ENCODE measurements at regions not wholly inside any gene's neighbourhood (a gene's known extent, or its start where the extent isn't known, plus 50 kb on each side); places are given as distances from the start of the nearest gene placed in this dataset.

DNA sequence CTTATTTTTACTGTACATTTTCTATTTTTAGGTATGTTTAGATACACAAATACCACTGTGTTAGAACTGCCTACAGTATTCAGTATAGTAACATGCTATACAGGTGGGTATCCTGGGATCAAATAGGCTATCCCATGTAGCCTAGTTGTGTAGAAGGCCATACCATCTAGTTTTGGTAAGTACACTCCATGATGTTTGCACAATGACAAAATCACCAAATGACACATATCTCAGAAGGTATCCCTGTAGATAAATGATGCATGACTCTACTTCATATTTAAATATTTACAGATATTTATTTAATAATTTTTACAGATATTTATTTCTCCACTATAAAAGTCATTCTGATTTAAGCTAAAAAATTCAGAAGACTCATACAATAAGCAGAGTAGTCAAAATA, 233.8 kb upstream of the OSR1 start:
- no peak for TF ChIP-seq ZFX (IDR thresholded peaks at IDR 0.05)
- TF ChIP-seq, protein P1, sequence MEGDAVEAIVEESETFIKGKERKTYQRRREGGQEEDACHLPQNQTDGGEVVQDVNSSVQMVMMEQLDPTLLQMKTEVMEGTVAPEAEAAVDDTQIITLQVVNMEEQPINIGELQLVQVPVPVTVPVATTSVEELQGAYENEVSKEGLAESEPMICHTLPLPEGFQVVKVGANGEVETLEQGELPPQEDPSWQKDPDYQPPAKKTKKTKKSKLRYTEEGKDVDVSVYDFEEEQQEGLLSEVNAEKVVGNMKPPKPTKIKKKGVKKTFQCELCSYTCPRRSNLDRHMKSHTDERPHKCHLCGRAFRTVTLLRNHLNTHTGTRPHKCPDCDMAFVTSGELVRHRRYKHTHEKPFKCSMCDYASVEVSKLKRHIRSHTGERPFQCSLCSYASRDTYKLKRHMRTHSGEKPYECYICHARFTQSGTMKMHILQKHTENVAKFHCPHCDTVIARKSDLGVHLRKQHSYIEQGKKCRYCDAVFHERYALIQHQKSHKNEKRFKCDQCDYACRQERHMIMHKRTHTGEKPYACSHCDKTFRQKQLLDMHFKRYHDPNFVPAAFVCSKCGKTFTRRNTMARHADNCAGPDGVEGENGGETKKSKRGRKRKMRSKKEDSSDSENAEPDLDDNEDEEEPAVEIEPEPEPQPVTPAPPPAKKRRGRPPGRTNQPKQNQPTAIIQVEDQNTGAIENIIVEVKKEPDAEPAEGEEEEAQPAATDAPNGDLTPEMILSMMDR (conservative IDR thresholded peaks at IDR 0.05) = no peak
- H3K27ac ChIP-seq = no peak overlapping the region

DNA sequence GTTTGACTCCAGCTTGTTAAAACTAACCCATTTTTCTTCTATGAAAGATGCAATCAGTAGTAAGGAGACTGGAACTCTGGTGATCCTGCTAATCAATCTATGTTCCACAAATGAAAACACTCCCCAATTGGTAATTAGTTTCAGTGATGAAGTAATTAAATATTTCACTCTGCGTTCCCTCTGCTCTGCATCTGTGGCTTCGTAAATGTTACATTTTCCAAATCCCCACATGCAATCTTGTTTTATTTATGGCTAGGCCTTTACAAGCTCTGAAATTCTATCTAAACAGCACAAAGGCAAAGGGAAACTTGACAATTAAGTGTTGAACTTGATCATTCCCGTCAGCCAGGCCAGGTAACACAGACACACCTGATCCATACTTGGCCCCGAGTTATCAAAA, 231.4 kb upstream of the OSR1 start:
- TF ChIP-seq, protein P1 (conservative IDR thresholded peaks at IDR 0.05) = no peak
- no peak for TF ChIP-seq ZFX (IDR thresholded peaks at IDR 0.05)
- H3K27ac ChIP-seq = no peak overlapping the region

DNA sequence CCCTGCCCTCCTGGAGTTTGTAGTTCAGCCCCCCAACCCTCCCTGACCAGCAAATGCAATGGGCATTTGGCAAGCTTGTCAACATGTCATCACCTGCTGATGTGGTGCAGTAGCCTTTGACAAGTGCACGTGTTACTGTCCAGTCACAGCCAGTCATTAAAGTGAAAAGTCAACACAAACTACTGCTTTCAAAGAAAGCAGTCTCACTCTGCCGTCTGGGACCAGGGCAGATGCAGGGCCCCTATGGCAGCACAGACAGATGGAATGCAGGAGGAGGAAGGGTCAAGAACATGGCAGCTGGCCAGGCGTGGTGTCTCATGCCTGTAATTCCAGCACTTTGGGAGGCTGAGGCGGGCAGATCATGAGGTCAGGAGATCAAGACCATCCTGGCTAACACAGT, 222.4 kb upstream of the OSR1 start:
- TF ChIP-seq, protein P1 (conservative IDR thresholded peaks at IDR 0.05) = no peak
- TF ChIP-seq ZFX (IDR thresholded peaks at IDR 0.05) = no peak
- H3K27ac ChIP-seq = no peak overlapping the region

DNA sequence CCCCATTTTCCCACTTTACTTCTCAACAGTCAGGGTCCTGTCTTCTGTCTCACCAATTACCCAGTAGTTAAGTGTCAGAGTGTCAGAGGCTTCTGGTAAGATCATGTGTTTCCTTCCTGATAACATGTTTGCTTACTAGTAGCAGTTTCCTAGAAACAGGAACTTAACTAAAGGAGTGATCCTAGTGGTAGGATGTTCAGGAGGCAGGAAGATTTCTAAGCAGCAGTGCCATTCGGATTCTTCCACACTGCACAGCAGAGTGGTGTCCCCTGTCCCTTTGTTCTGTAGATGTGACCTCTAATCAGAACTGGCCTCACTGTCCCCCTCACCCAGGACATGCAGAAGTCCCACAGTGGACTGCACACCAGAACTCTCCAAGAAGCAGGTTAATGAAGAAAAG, 221.8 kb upstream of the OSR1 start:
- TF ChIP-seq ZFX (IDR thresholded peaks at IDR 0.05) = no peak
- TF ChIP-seq, protein P1 (conservative IDR thresholded peaks at IDR 0.05) = no peak
- H3K27ac ChIP-seq = no peak overlapping the region

DNA sequence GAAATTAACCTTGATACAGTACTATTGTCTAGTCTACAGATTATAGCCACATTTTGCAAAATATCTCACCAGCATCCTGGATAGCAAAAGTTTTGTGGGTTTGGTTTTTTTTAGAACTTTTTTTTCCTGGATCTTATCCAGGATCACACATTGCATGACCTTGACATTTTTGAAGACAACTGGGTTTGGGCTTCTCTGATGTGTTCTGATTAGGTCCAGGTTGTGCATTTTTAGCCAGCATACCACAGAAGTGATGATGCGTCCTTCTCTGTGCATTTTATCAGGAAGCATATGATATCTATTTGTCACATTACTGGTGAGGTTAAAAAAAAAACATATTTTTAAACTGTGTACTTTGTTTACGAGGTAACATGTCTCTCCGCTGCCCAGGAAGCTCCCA, 221.0 kb upstream of the OSR1 start:
- no peak for TF ChIP-seq ZFX (IDR thresholded peaks at IDR 0.05)
- TF ChIP-seq, protein P1 (conservative IDR thresholded peaks at IDR 0.05) = no peak
- no peak overlapping the region for H3K27ac ChIP-seq

DNA sequence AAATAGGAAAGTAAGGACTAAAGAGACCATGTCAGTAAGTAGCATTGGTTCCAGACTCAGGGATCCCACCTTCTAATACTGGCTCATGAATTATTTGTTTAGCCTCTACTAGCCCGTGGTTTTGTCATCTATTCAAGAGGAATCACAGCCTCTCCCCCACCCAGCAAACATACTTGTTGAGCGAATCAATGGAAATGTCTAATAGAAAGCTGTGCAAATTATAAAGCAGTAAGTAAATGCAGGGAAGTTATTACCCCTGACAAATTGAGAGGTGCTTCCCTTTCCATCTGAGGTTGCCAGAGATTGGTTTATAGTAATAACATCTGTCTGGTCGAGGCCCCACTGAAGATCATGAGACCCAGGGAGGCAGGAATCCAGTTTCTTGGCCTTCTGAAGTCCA, 219.3 kb upstream of the OSR1 start:
- no peak overlapping the region for H3K27ac ChIP-seq
- no peak for TF ChIP-seq ZFX (IDR thresholded peaks at IDR 0.05)
- TF ChIP-seq, protein P1 (conservative IDR thresholded peaks at IDR 0.05) = no peak

DNA sequence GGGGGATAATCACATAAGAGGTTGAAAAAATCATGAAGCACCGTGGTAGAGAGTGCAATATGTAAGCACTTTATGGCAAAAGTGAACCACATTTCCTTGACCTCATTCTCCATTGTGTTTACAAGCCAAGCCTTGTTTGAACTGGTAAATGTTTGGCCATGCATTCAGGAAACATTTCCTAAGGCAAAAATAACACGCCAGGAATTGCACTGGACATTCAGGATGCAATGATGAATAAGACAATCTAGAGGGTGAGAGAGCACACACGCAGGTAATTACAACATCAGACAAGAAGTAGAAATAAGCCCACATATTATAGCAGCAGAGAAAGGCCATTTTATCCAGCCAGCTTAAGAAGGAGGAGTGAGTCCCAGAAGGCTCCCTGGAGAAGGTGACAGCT, 218.0 kb upstream of the OSR1 start:
- H3K27ac ChIP-seq = no peak overlapping the region
- TF ChIP-seq, protein P1 (conservative IDR thresholded peaks at IDR 0.05) = no peak
- TF ChIP-seq ZFX (IDR thresholded peaks at IDR 0.05) = no peak

All from C4-2B (cell line).